Activated CD4-positive, alpha-beta memory T cell treated with anti-CD3 and anti-CD28 coated beads for 36 hours (primary cell): ENCODE measurements at regions not wholly inside any gene's neighbourhood (a gene's known extent, or its start where the extent isn't known, plus 50 kb on each side); places are given as distances from the start of the nearest gene placed in this dataset.

ENCODE experiments used
- CTCF ChIA-PET: fragments of 350-600 bp; sonication (Branson Sonifier 250); formaldehyde crosslinking; loops from one replicate; lab custom pipeline; 2021; ENCODE audit warnings: antibody characterized with exemption, inconsistent platforms; lab: Charles Lee
- POLR2A ChIA-PET: fragments of 350-600 bp; sonication (Branson Sonifier 250); formaldehyde crosslinking; loops from one replicate; lab custom pipeline; 2021; ENCODE audit warnings: antibody characterized with exemption; lab: Charles Lee
- DNase-seq: peaks from one replicate; pipeline ENCODE4 v3.0.0-alpha.2; 2020
- H3K27ac Mint-ChIP-seq: one replicate; pipeline ENCODE4 v1.8.0; 2021; ENCODE audit warnings: mixed read lengths
- H3K27me3 Mint-ChIP-seq: one replicate; pipeline ENCODE4 v1.8.0; 2021; ENCODE audit warnings: mixed read lengths
- H3K36me3 Mint-ChIP-seq: one replicate; pipeline ENCODE4 v1.8.0; 2021; ENCODE audit warnings: mixed read lengths
- H3K4me1 Mint-ChIP-seq: one replicate; pipeline ENCODE4 v1.8.0; 2021; ENCODE audit warnings: low read depth, mixed read lengths
- H3K4me3 Mint-ChIP-seq: one replicate; pipeline ENCODE4 v1.8.0; 2021; ENCODE audit warnings: mild to moderate bottlenecking, mixed read lengths
- H3K9me3 Mint-ChIP-seq: one replicate; pipeline ENCODE4 v1.8.0; 2021; ENCODE audit warnings: mixed read lengths
- intact Hi-C: fragments of 100-400 bp; cut with micrococcal nuclease; formaldehyde crosslinking; loops from one replicate; pipeline ENCODE4 v1.15.1; 2023

- H3K4me1 Mint-ChIP-seq, result no peaks in the 10 kb centered on the region
- H3K9me3 Mint-ChIP-seq, result peaks cover 7% of the 10 kb centered on the region
- peaks cover 1% of the 10 kb centered on the region for H3K27me3 Mint-ChIP-seq
- H3K36me3 Mint-ChIP-seq, result no peaks in the 10 kb centered on the region
- H3K4me3 Mint-ChIP-seq, result no peak overlapping the region
- ChIA-PET POLR2A (no interaction called here), CTCF (no interaction called here)
- intact Hi-C loops, result no loop called here
- no peak for DNase-seq
- no peak overlapping the region for H3K27ac Mint-ChIP-seq
These were observed 59.6 kb upstream of the CDH13 start for GRCh38 chr16:82567175-82567574.

GRCh38 chr16:82563401-82563800 lies 63.4 kb upstream of the CDH13 start:
- intact Hi-C loops, result no loop called here
- H3K36me3 Mint-ChIP-seq, result no peaks in the 10 kb centered on the region
- H3K9me3 Mint-ChIP-seq, result peaks cover 3% of the 10 kb centered on the region
- no peak overlapping the region for H3K4me3 Mint-ChIP-seq
- no peak for DNase-seq
- H3K27ac Mint-ChIP-seq, result no peak overlapping the region
- POLR2A ChIA-PET, result no interaction called here
- peaks cover 1% of the 10 kb centered on the region for H3K27me3 Mint-ChIP-seq
- CTCF ChIA-PET, result no interaction called here
- no peaks in the 10 kb centered on the region for H3K4me1 Mint-ChIP-seq

- Mint-ChIP-seq H3K4me3 (no peak overlapping the region), H3K36me3 (no peaks in the 10 kb centered on the region), H3K27me3 (peaks cover 1% of the 10 kb centered on the region), H3K4me1 (no peaks in the 10 kb centered on the region), H3K9me3 (peaks cover 3% of the 10 kb centered on the region), H3K27ac (no peak overlapping the region)
- CTCF ChIA-PET, result no interaction called here
- no peak for DNase-seq
- POLR2A ChIA-PET, result no interaction called here
- intact Hi-C loops, result no loop called here
These were observed 64.5 kb upstream of the CDH13 start for GRCh38 chr16:82562183-82562683.

GRCh38 chr16:82560805-82561325 lies 65.9 kb upstream of the CDH13 start:
- no peaks in the 10 kb centered on the region for H3K4me1 Mint-ChIP-seq
- POLR2A ChIA-PET, result no interaction called here
- no peak for DNase-seq
- H3K4me3 Mint-ChIP-seq, result no peak overlapping the region
- H3K9me3 Mint-ChIP-seq, result peaks cover 3% of the 10 kb centered on the region
- H3K27ac Mint-ChIP-seq, result no peak overlapping the region
- H3K36me3 Mint-ChIP-seq, result no peaks in the 10 kb centered on the region
- intact Hi-C loops, result no loop called here
- peaks cover 1% of the 10 kb centered on the region for H3K27me3 Mint-ChIP-seq
- CTCF ChIA-PET, result no interaction called here

GRCh38 chr16:82544378-82545160 lies 82.2 kb upstream of the CDH13 start:
- no peaks in the 10 kb centered on the region for H3K36me3 Mint-ChIP-seq
- H3K4me3 Mint-ChIP-seq, result no peak overlapping the region
- no peaks in the 10 kb centered on the region for H3K9me3 Mint-ChIP-seq
- no peaks in the 10 kb centered on the region for H3K4me1 Mint-ChIP-seq
- no peak for DNase-seq
- POLR2A ChIA-PET, result no interaction called here
- CTCF ChIA-PET, result no interaction called here
- no peak overlapping the region for H3K27ac Mint-ChIP-seq
- peaks cover 6% of the 10 kb centered on the region for H3K27me3 Mint-ChIP-seq
- intact Hi-C loops, result no loop called here

- Mint-ChIP-seq H3K36me3 (no peaks in the 10 kb centered on the region), H3K4me3 (no peak overlapping the region), H3K27ac (no peak overlapping the region), H3K4me1 (no peaks in the 10 kb centered on the region), H3K9me3 (no peaks in the 10 kb centered on the region), H3K27me3 (peaks cover 7% of the 10 kb centered on the region)
- CTCF ChIA-PET, result no interaction called here
- POLR2A ChIA-PET, result no interaction called here
- intact Hi-C loops, result no loop called here
- no peak for DNase-seq
These were observed 84.1 kb upstream of the CDH13 start for GRCh38 chr16:82542714-82543113.

GRCh38 chr16:82541103-82541502 lies 85.7 kb upstream of the CDH13 start:
- intact Hi-C loops, result no loop called here
- Mint-ChIP-seq H3K27ac (no peak overlapping the region), H3K4me3 (no peak overlapping the region), H3K9me3 (no peaks in the 10 kb centered on the region), H3K27me3 (peaks cover 7% of the 10 kb centered on the region), H3K4me1 (no peaks in the 10 kb centered on the region), H3K36me3 (no peaks in the 10 kb centered on the region)
- DNase-seq, result no peak
- CTCF ChIA-PET, result no interaction called here
- POLR2A ChIA-PET, result no interaction called here

- intact Hi-C loops, result no loop called here
- Mint-ChIP-seq H3K27ac (no peak overlapping the region), H3K4me3 (no peak overlapping the region), H3K27me3 (peaks cover 10% of the 10 kb centered on the region), H3K36me3 (peaks cover 2% of the 10 kb centered on the region), H3K4me1 (no peaks in the 10 kb centered on the region), H3K9me3 (peaks cover 2% of the 10 kb centered on the region)
- CTCF ChIA-PET, result no interaction called here
- DNase-seq, result no peak
- POLR2A ChIA-PET, result no interaction called here
These were observed 91.0 kb upstream of the CDH13 start for GRCh38 chr16:82535764-82536163.

GRCh38 chr16:82535262-82535661 lies 91.5 kb upstream of the CDH13 start:
- no peak for DNase-seq
- Mint-ChIP-seq H3K4me1 (no peaks in the 10 kb centered on the region), H3K36me3 (peaks cover 2% of the 10 kb centered on the region), H3K27ac (no peak overlapping the region), H3K27me3 (peaks cover 8% of the 10 kb centered on the region), H3K4me3 (no peak overlapping the region), H3K9me3 (peaks cover 4% of the 10 kb centered on the region)
- ChIA-PET POLR2A (no interaction called here), CTCF (no interaction called here)
- intact Hi-C loops, result no loop called here

- ChIA-PET CTCF (no interaction called here), POLR2A (no interaction called here)
- H3K27me3 Mint-ChIP-seq, result peaks cover 6% of the 10 kb centered on the region
- H3K9me3 Mint-ChIP-seq, result peaks cover 7% of the 10 kb centered on the region
- intact Hi-C loops, result no loop called here
- peaks cover 2% of the 10 kb centered on the region for H3K36me3 Mint-ChIP-seq
- H3K4me3 Mint-ChIP-seq, result no peak overlapping the region
- no peaks in the 10 kb centered on the region for H3K4me1 Mint-ChIP-seq
- DNase-seq, result no peak
- no peak overlapping the region for H3K27ac Mint-ChIP-seq
These were observed 93.6 kb upstream of the CDH13 start for GRCh38 chr16:82533189-82533588.

- ChIA-PET POLR2A (no interaction called here), CTCF (no interaction called here)
- Mint-ChIP-seq H3K9me3 (peaks cover 8% of the 10 kb centered on the region), H3K27ac (no peak overlapping the region), H3K36me3 (peaks cover 2% of the 10 kb centered on the region), H3K4me1 (no peaks in the 10 kb centered on the region), H3K27me3 (peaks cover 6% of the 10 kb centered on the region), H3K4me3 (no peak overlapping the region)
- no peak for DNase-seq
- intact Hi-C loops, result no loop called here
These were observed 95.9 kb upstream of the CDH13 start for GRCh38 chr16:82530883-82531282.

- POLR2A ChIA-PET, result no interaction called here
- Mint-ChIP-seq H3K4me1 (no peaks in the 10 kb centered on the region), H3K27me3 (peaks cover 3% of the 10 kb centered on the region), H3K36me3 (peaks cover 2% of the 10 kb centered on the region), H3K27ac (no peak overlapping the region), H3K4me3 (no peak overlapping the region), H3K9me3 (peaks cover 13% of the 10 kb centered on the region)
- CTCF ChIA-PET, result no interaction called here
- DNase-seq, result no peak
- intact Hi-C loops, result no loop called here
These were observed 99.7 kb upstream of the CDH13 start for GRCh38 chr16:82527101-82527500.

GRCh38 chr16:82524976-82525375 lies 101.8 kb upstream of the CDH13 start:
- H3K36me3 Mint-ChIP-seq, result no peaks in the 10 kb centered on the region
- no peak overlapping the region for H3K4me3 Mint-ChIP-seq

More at GRCh38 chr16:82524976-82525375, 101.8 kb upstream of the CDH13 start:
- CTCF ChIA-PET, result no interaction called here
- Mint-ChIP-seq H3K9me3 (peaks cover 10% of the 10 kb centered on the region), H3K27ac (no peak overlapping the region), H3K27me3 (peaks cover 3% of the 10 kb centered on the region), H3K4me1 (no peaks in the 10 kb centered on the region)
- no peak for DNase-seq
- intact Hi-C loops, result no loop called here
- POLR2A ChIA-PET, result no interaction called here
